Psoas muscle (tissue), 7 donors: ENCODE measurements at regions not wholly inside any gene's neighbourhood (a gene's known extent, or its start where the extent isn't known, plus 50 kb on each side); places are given as distances from the start of the nearest gene placed in this dataset.

Experiments used
- ATAC-seq, 4 donors: fragments of 200-7000 bp; cut with Tn5 transposase; one replicate each; pipeline ENCODE4 v1.9.1; 2020; ENCODE audit warnings: moderate library complexity in 3 of 4, mild to moderate bottlenecking in 2 of 4
- DNase-seq, 2 donors: peaks; one replicate each; pipeline ENCODE4 v3.0.0-alpha.2; 2020
- H3K27ac ChIP-seq: fragments of 200-600 bp; one replicate; pipeline ENCODE4 v1.8.0; 2022
- H3K27me3 ChIP-seq, 3 donors: fragments of 200-600 bp in 1 of 3; one replicate each; pipeline versions ENCODE4 v1.6.1 to v1.8.0; 2013 to 2022; ENCODE audit warnings: low read length in 2 of 3, mild to moderate bottlenecking in 2 of 3, moderate library complexity in 1 of 3; ENCODE audit not compliant: insufficient read depth in 3 of 3
- H3K36me3 ChIP-seq, 2 donors: fragments of 200-600 bp in 1 of 2; one replicate each; pipeline versions ENCODE4 v1.6.1 to v1.8.0; 2013 to 2022; ENCODE audit warnings: low read depth in 1 of 2, mild to moderate bottlenecking in 1 of 2, moderate library complexity in 1 of 2; ENCODE audit not compliant: insufficient read depth in 1 of 2
- H3K4me1 ChIP-seq: fragments of 200-600 bp; one replicate; pipeline ENCODE4 v1.8.0; 2022
- H3K4me3 ChIP-seq: fragments of 200-600 bp; one replicate; pipeline ENCODE4 v1.8.0; 2022; ENCODE audit warnings: mild to moderate bottlenecking
- H3K9me3 ChIP-seq: fragments of 200-600 bp; one replicate; pipeline ENCODE4 v1.8.0; 2022
- CTCF ChIP-seq: fragments of 200-600 bp; IDR thresholded peaks from one replicate; pipeline ENCODE4 v1.8.0; 2022; ENCODE audit warnings: antibody characterized with exemption
- WGBS, 3 donors: extraction: QIAGEN DNeasy Blood & Tissue Kit; methylation state at CpG; one replicate each; pipeline versions ENCODE4 v1.1.6 to v1.1.7; 2013; 5-methylcytosine and 5-hydroxymethylcytosine counted together
- intact Hi-C, 2 donors: fragments of 100-400 bp; cut with DNase I; formaldehyde crosslinking; loops; one replicate each; pipeline versions ENCODE4 v1.11.0 to v1.14.2; 2022
- donor health status: healthy with polysubstance abuse.
- donor health status: DM: no; HTN: no; CAD: no; lungs with moderate emphysema.
- donor health status: Bipolar disorder and iron deficiency.
- donor health status: healthy.
- donor health status: DM: yes; HTN: yes; CAD: no.
- donor health status: DM: no; HTN: no; CAD: no.
- donor health status: DM: yes; HTN: yes; CAD: no.

GRCh38 chr18:78716581-78716980, 263.0 kb upstream of the SALL3 start:
- intact Hi-C loops: no loop called here
- H3K4me3 ChIP-seq: no peak overlapping the region

DNA sequence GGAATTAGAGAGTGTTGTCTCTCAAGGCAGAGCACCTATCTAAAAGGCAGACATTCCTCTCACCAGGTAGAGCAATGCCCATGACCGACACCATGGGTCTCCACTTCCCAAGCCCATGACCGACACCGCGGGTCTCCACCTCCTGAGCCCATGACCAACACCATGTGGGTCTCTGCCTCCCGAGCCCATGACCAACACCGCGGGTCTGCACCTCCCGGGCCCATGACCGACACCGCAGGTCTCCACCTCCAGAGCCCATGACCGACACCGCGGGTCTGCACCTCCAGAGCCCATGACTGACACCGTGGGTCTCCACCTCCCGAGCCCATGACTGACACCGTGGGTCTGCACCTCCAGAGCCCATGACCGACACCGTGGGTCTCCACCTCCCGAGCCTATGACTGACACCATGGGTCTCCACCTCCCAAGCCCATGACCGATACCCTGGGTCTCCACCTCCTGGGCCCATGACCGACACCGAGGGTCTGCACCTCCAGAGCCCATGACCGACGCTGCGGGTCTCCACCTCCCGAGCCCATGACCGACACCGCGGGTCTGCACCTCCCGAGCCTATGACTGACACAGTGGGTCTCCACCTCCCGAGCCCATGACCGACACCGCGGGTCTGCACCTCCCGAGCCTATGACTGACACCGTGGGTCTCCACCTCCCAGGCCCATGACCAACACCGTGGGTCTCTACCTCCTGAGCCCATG, 262.4 kb upstream of the SALL3 start:
- no peak overlapping the region for H3K4me3 ChIP-seq
- H3K4me1 ChIP-seq: no peaks in the 10 kb centered on the region
- H3K27ac ChIP-seq: no peak overlapping the region
- no peak for TF ChIP-seq CTCF
- DNase-seq: no peak
- H3K36me3 ChIP-seq: no peaks in the 10 kb centered on the region
- intact Hi-C loops: no loop called here
- no peak for ATAC-seq
- WGBS, 3 donors: 90 to 95% (median 95%) methylated on average over 37 of the region's 37 CpGs
- H3K27me3 ChIP-seq: peaks cover 0 to 13% (median 8%) of the 10 kb centered on the region in 3 donors
- H3K9me3 ChIP-seq: no peaks in the 10 kb centered on the region

More at GRCh38 chr18:78716581-78716980, 263.0 kb upstream of the SALL3 start:
- H3K27me3 ChIP-seq: peaks cover 0 to 12% (median 6%) of the 10 kb centered on the region in 3 donors
- no peak for TF ChIP-seq CTCF
- WGBS, 3 donors: 84 to 88% (median 85%) methylated on average over 17 of the region's 17 CpGs
- ATAC-seq (no peak), DNase-seq (no peak)
- no peaks in the 10 kb centered on the region for H3K4me1 ChIP-seq
- no peaks in the 10 kb centered on the region for H3K9me3 ChIP-seq
- no peak overlapping the region for H3K27ac ChIP-seq
- no peaks in the 10 kb centered on the region for H3K36me3 ChIP-seq

DNA sequence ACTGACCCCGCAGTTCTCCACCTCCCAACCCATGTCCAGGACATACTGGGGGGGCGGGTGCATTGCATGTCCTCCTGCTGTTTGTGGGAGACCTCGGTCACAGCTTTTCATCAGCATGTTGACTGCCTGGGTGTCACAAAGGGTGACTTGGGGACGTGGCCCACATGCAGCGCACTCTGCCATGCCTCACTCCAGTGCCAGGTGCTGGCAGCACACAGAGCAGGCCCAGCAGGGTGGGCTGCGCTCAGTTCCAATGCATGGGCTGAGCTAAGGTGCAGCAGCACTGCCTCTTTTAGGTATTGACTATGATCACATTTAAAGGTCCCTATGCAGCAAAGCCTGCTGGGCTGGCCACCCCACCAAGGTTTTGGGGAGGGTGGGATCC, 261.9 kb upstream of the SALL3 start:
- no peak overlapping the region for H3K27ac ChIP-seq
- H3K36me3 ChIP-seq: no peaks in the 10 kb centered on the region
- H3K27me3 ChIP-seq: peaks cover 0 to 13% (median 8%) of the 10 kb centered on the region in 3 donors
- ATAC-seq: no peak
- H3K4me3 ChIP-seq: no peak overlapping the region
- TF ChIP-seq CTCF: no peak
- no peaks in the 10 kb centered on the region for H3K4me1 ChIP-seq
- intact Hi-C loops: no loop called here
- DNase-seq: no peak
- 86 to 91% (median 90%) methylated on average over 6 of the region's 6 CpGs for WGBS, 3 donors
- no peaks in the 10 kb centered on the region for H3K9me3 ChIP-seq

DNA sequence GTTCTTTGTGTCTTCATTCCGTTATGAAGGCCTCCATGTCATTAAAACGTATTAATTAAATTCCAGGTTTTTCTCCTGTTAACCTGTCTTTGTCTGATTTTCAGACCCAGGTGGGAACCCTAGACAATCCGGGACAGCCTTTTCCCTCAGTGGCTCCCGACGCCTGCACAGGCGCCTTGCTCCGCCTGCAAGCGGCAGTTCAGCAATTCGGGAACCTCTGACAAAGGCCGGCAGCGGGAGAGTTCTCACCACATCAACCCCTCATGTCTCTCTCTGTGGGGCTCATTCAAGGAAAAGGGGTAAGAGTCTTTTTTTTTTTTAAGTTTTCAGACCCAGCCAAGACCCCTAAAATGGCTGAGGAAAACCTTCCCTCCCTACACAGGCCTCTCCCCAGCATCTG, 259.8 kb upstream of the SALL3 start:
- DNase-seq (no peak), ATAC-seq (no peak)
- intact Hi-C loops: no loop called here
- no peak for TF ChIP-seq CTCF
- H3K9me3 ChIP-seq: no peaks in the 10 kb centered on the region
- no peaks in the 10 kb centered on the region for H3K4me1 ChIP-seq
- WGBS, 3 donors: 93 to 95% (median 94%) methylated on average over 11 of the region's 11 CpGs
- H3K36me3 ChIP-seq: no peaks in the 10 kb centered on the region
- H3K4me3 ChIP-seq: no peak overlapping the region
- H3K27ac ChIP-seq: no peak overlapping the region
- H3K27me3 ChIP-seq: peaks cover 0 to 17% (median 11%) of the 10 kb centered on the region in 3 donors
